ENCODE measurements at regions not wholly inside any gene's neighbourhood (a gene's known extent, or its start where the extent isn't known, plus 50 kb on each side); places are given as distances from the start of the nearest gene placed in this dataset.

DNA sequence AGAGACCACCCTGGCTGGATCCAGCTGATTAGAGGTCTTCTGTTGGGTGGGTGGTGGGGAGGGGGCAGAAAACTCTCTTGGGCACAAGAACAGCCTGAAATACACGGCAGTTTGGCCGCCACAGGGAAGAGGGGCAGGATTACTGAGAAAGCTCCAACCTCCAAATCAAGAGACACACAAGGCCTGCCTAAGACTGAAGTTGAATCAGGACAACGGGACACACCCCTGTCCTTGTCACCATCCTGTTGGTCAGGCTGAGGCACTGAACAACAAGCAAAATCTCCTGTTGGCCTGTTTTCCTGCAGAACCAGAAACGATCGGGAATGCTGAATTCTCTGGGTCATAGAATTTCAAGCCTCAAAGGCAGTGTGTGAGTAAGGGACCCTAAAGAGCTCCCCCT, 247.8 kb downstream of the FAM43A start:
- in situ Hi-C loops (cut with HindIII; ENCODE audit: extremely low pct_ligation_motif_present, low pct_unique_long_range_greater_than_20kb) = no loop called here
- no peaks in the 10 kb centered on the region for H3K79me2 ChIP-seq (ENCODE audit: insufficient read depth, low read length)
- no peak for ATAC-seq
- no peak overlapping the region for H2AFZ ChIP-seq (ENCODE audit: low read length)
- 19% methylated on average over 4 of the region's 5 CpGs for WGBS (ENCODE audit: low lambda C conversion rate)
- peaks cover 0 to 28% of the 10 kb centered on the region in 2 experiments; a peak in 3 of 5 replicates for H3K27me3 ChIP-seq (ENCODE audit: control insufficient read depth in 1 of 2, insufficient read depth in 2 of 2, low read length in 2 of 2)
- POLR2A ChIA-PET = no interaction called here
- no peaks in the 10 kb centered on the region for H4K20me1 ChIP-seq (ENCODE audit: insufficient read depth, low read length)
- H3K36me3 ChIP-seq (replicated peaks in 1 of 2; ENCODE audit: control insufficient read depth in 1 of 2, insufficient read depth in 2 of 2, low read length in 2 of 2) = no peaks in the 10 kb centered on the region
- no TSS peak for BruUV-seq (replicated peaks)
- H3K27ac ChIP-seq (ENCODE audit: extremely low read length, insufficient read depth, low read length) = no peak overlapping the region
- H3K4me2 ChIP-seq (ENCODE audit: low read depth, low read length) = no peak overlapping the region
- H3K9ac ChIP-seq (ENCODE audit: insufficient read depth, low read depth, low read length) = no peak overlapping the region
- H3K4me1 ChIP-seq (ENCODE audit: insufficient read depth, low read length) = peaks cover 14% of the 10 kb centered on the region
- H3K4me3 ChIP-seq (replicated peaks in 1 of 3; ENCODE audit: insufficient read depth in 1 of 3, low read depth in 2 of 3, low read length in 3 of 3) = no peak overlapping the region
- FAIRE-seq = no peak
- no peaks in the 10 kb centered on the region; the same call in 1 of the 2 replicates for H3K9me3 ChIP-seq (ENCODE audit: low read length)
- no peak for DNase-seq (ENCODE audit: low spot score)
- CTCF ChIA-PET (ENCODE audit: low intra/inter-chr PET ratio, low total read pairs) = no interaction called here
- intact Hi-C loops (cut with micrococcal nuclease; ENCODE audit: unreplicated experiment) = no loop called here
- no peak for TF ChIP-seq JDP2 (CRISPR knock-in tag; IDR thresholded peaks at IDR 0.05; ENCODE audit: borderline replicate concordance)
- no peak for TF ChIP-seq ZFP90 (CRISPR knock-in tag; IDR thresholded peaks at IDR 0.05; ENCODE audit: borderline replicate concordance)
- TF ChIP-seq SALL1 (CRISPR knock-in tag; IDR thresholded peaks at IDR 0.05) = no peak
- no peak for TF ChIP-seq ZKSCAN5 (CRISPR knock-in tag; IDR thresholded peaks at IDR 0.05)
- TF ChIP-seq NFRKB (IDR thresholded peaks at IDR 0.05) = no peak
- no peak for TF ChIP-seq TARDBP (CRISPR knock-in tag; IDR thresholded peaks at IDR 0.05)
- TF ChIP-seq ZNF552 (CRISPR knock-in tag; IDR thresholded peaks at IDR 0.05; ENCODE audit: borderline replicate concordance) = no peak
- TF ChIP-seq U2AF2 (IDR thresholded peaks at IDR 0.05; ENCODE audit: low read depth, low read length) = no peak
- TF ChIP-seq ZNF441 (CRISPR knock-in tag; IDR thresholded peaks at IDR 0.05; ENCODE audit: borderline replicate concordance) = no peak
- TF ChIP-seq, protein P1, sequence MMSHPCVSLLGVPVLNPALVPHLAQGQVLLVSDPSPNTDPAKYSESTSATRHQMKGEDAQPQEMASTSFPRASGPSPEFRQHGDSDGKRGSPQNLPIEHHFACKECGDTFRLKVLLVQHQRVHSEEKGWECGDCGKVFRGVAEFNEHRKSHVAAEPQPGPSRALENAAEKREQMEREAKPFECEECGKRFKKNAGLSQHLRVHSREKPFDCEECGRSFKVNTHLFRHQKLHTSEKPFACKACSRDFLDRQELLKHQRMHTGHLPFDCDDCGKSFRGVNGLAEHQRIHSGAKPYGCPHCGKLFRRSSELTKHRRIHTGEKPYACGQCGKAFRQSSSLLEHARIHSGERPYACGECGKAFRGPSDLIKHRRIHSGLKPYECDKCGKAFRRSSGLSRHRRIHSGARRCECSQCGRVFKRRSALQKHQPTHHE (CRISPR knock-in tag; IDR thresholded peaks at IDR 0.05; ENCODE audit: borderline replicate concordance) = no peak
- no peak for TF ChIP-seq ATM (IDR thresholded peaks at IDR 0.05; ENCODE audit: borderline replicate concordance)
- TF ChIP-seq, protein P2, sequence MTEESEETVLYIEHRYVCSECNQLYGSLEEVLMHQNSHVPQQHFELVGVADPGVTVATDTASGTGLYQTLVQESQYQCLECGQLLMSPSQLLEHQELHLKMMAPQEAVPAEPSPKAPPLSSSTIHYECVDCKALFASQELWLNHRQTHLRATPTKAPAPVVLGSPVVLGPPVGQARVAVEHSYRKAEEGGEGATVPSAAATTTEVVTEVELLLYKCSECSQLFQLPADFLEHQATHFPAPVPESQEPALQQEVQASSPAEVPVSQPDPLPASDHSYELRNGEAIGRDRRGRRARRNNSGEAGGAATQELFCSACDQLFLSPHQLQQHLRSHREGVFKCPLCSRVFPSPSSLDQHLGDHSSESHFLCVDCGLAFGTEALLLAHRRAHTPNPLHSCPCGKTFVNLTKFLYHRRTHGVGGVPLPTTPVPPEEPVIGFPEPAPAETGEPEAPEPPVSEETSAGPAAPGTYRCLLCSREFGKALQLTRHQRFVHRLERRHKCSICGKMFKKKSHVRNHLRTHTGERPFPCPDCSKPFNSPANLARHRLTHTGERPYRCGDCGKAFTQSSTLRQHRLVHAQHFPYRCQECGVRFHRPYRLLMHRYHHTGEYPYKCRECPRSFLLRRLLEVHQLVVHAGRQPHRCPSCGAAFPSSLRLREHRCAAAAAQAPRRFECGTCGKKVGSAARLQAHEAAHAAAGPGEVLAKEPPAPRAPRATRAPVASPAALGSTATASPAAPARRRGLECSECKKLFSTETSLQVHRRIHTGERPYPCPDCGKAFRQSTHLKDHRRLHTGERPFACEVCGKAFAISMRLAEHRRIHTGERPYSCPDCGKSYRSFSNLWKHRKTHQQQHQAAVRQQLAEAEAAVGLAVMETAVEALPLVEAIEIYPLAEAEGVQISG (CRISPR knock-in tag; IDR thresholded peaks at IDR 0.05) = no peak
- TF ChIP-seq ZNF512 (CRISPR knock-in tag; IDR thresholded peaks at IDR 0.05) = no peak
- no peak for TF ChIP-seq ZNF572 (CRISPR knock-in tag; IDR thresholded peaks at IDR 0.05)
- no peak for TF ChIP-seq MAFF (IDR thresholded peaks at IDR 0.05; ENCODE audit: low read depth, low read length)
- TF ChIP-seq ZNF34 (CRISPR knock-in tag; IDR thresholded peaks at IDR 0.05; ENCODE audit: borderline replicate concordance) = no peak
- no peak for TF ChIP-seq ZNF761 (CRISPR knock-in tag; conservative IDR thresholded peaks at IDR 0.05)
